ENCODE measurements at regions not wholly inside any gene's neighbourhood (a gene's known extent, or its start where the extent isn't known, plus 50 kb on each side); places are given as distances from the start of the nearest gene placed in this dataset.
A peak's percentile ranks its signal among the peaks of the same experiment; 100 is the strongest.

- TF ChIP-seq CSRNP2 (CRISPR knock-in tag; conservative IDR thresholded peaks at IDR 0.05; ENCODE audit: low read depth) (no peak), YEATS2 (CRISPR knock-in tag; IDR thresholded peaks at IDR 0.05; ENCODE audit: borderline replicate concordance) (no peak), GATAD2A (CRISPR knock-in tag; IDR thresholded peaks at IDR 0.05) (no peak), MAFK (conservative IDR thresholded peaks at IDR 0.05 in 1 of 2, IDR thresholded peaks at IDR 0.05 in 1 of 2; ENCODE audit: low read length in 2 of 2) (peak in 1 of 2 experiments; percentile 72; a peak in 3 of 4 replicates), EZH2 (conservative IDR thresholded peaks at IDR 0.05; ENCODE audit: low read depth, low read length) (no peak), NFRKB (IDR thresholded peaks at IDR 0.05) (no peak), CHCHD3 (CRISPR knock-in tag; IDR thresholded peaks at IDR 0.05) (no peak), MAFF (IDR thresholded peaks at IDR 0.05; ENCODE audit: low read depth, low read length) (peak; percentile 51)
- no peaks in the 10 kb centered on the region for H4K20me1 ChIP-seq (ENCODE audit: insufficient read depth, low read length)
- no peaks in the 10 kb centered on the region for H3K79me2 ChIP-seq (ENCODE audit: insufficient read depth, low read length)
- H3K9me3 ChIP-seq (ENCODE audit: low read length) = peaks cover 39% of the 10 kb centered on the region
- intact Hi-C loops (cut with micrococcal nuclease; ENCODE audit: unreplicated experiment) (no loop called here), in situ Hi-C loops (cut with HindIII; ENCODE audit: extremely low pct_ligation_motif_present, low pct_unique_long_range_greater_than_20kb) (no loop called here)
- no peaks in the 10 kb centered on the region for H3K4me1 ChIP-seq (ENCODE audit: insufficient read depth, low read length)
- no peak overlapping the region for H3K9ac ChIP-seq (ENCODE audit: insufficient read depth, low read depth, low read length)
- no TSS peak for BruUV-seq (replicated peaks)
- 7% methylated on average over 4 of the region's 4 CpGs for WGBS (ENCODE audit: low lambda C conversion rate)
- H2AFZ ChIP-seq (ENCODE audit: low read length) = no peak overlapping the region
- DNase-seq (ENCODE audit: low spot score) = no peak
- no peak for ATAC-seq
- no peak for FAIRE-seq
- H3K36me3 ChIP-seq (replicated peaks in 1 of 2; ENCODE audit: control insufficient read depth in 1 of 2, insufficient read depth in 2 of 2, low read length in 2 of 2) = no peaks in the 10 kb centered on the region
- H3K27me3 ChIP-seq (ENCODE audit: control insufficient read depth in 1 of 2, insufficient read depth in 2 of 2, low read length in 2 of 2) = no peaks in the 10 kb centered on the region
- CTCF ChIA-PET (ENCODE audit: low intra/inter-chr PET ratio, low total read pairs) = no interaction called here
- no peak overlapping the region for H3K27ac ChIP-seq (ENCODE audit: extremely low read length, insufficient read depth, low read length)
- no peak overlapping the region for H3K4me2 ChIP-seq (ENCODE audit: low read depth, low read length)
- POLR2A ChIA-PET = no interaction called here
- H3K4me3 ChIP-seq (replicated peaks in 1 of 3; ENCODE audit: insufficient read depth in 1 of 3, low read depth in 2 of 3, low read length in 3 of 3) = no peak overlapping the region
These were observed 92.0 kb upstream of the PRMT6 start for GRCh38 chr1:106964495-106964894.

- no peak overlapping the region for H3K9ac ChIP-seq (ENCODE audit: insufficient read depth, low read depth, low read length)
- H3K9me3 ChIP-seq (ENCODE audit: low read length) = peaks cover 27% of the 10 kb centered on the region
- ChIA-PET CTCF (ENCODE audit: low intra/inter-chr PET ratio, low total read pairs) (no interaction called here), POLR2A (no interaction called here)
- H3K79me2 ChIP-seq (ENCODE audit: insufficient read depth, low read length) = no peaks in the 10 kb centered on the region
- H4K20me1 ChIP-seq (ENCODE audit: insufficient read depth, low read length) = no peaks in the 10 kb centered on the region
- H3K36me3 ChIP-seq (replicated peaks in 1 of 2; ENCODE audit: control insufficient read depth in 1 of 2, insufficient read depth in 2 of 2, low read length in 2 of 2) = no peaks in the 10 kb centered on the region
- no peaks in the 10 kb centered on the region for H3K4me1 ChIP-seq (ENCODE audit: insufficient read depth, low read length)
- DNase-seq (ENCODE audit: low spot score) = no peak
- H3K4me3 ChIP-seq (replicated peaks in 1 of 3; ENCODE audit: insufficient read depth in 1 of 3, low read depth in 2 of 3, low read length in 3 of 3) = no peak overlapping the region
- no peak overlapping the region for H2AFZ ChIP-seq (ENCODE audit: low read length)
- no peak overlapping the region for H3K4me2 ChIP-seq (ENCODE audit: low read depth, low read length)
- no peak for ATAC-seq
- in situ Hi-C loops (cut with HindIII; ENCODE audit: extremely low pct_ligation_motif_present, low pct_unique_long_range_greater_than_20kb) = no loop called here
- intact Hi-C loops (cut with micrococcal nuclease; ENCODE audit: unreplicated experiment) = no loop called here
- no peaks in the 10 kb centered on the region for H3K27me3 ChIP-seq (ENCODE audit: control insufficient read depth in 1 of 2, insufficient read depth in 2 of 2, low read length in 2 of 2)
- no TSS peak for BruUV-seq (replicated peaks)
- TF ChIP-seq ZSCAN20 (CRISPR knock-in tag; IDR thresholded peaks at IDR 0.05; ENCODE audit: borderline replicate concordance) (no peak), ELF3 (CRISPR knock-in tag; IDR thresholded peaks at IDR 0.05) (no peak)
- no peak for FAIRE-seq
- 2% methylated on average over 2 of the region's 2 CpGs for WGBS (ENCODE audit: low lambda C conversion rate)
- no peak overlapping the region for H3K27ac ChIP-seq (ENCODE audit: extremely low read length, insufficient read depth, low read length)
These were observed 87.8 kb upstream of the PRMT6 start for GRCh38 chr1:106968644-106969043.
